GM23338 (cell line): ENCODE measurements at regions not wholly inside any gene's neighbourhood (a gene's known extent, or its start where the extent isn't known, plus 50 kb on each side); places are given as distances from the start of the nearest gene placed in this dataset.
A peak's percentile ranks its signal among the peaks of the same experiment; 100 is the strongest.

Source experiments
- ATAC-seq: fragments of 200-7000 bp; cut with Tn5 transposase; 3 replicates; pipeline ENCODE4 v1.9.1; 2020
- DNase-seq: peaks from one replicate; pipeline ENCODE4 v3.0.0-alpha.2; 2015; ENCODE audit warnings: low spot score
- H2AFZ ChIP-seq: fragments of 200-600 bp; sonication (generic); 2 replicates; pipeline ENCODE4 v1.8.0; 2016; ENCODE audit warnings: antibody characterized with exemption, mild to moderate bottlenecking, moderate library complexity
- H3F3A ChIP-seq: fragments of 200-600 bp; sonication (generic); replicated peaks from 2 replicates; pipeline ENCODE4 v1.8.0; 2017; ENCODE audit warnings: antibody characterized with exemption, mixed run types, low read depth
- H3K27ac ChIP-seq: fragments of 200-600 bp; sonication (generic); 2 replicates; pipeline ENCODE4 v1.6.1; 2016; ENCODE audit warnings: low read depth
- H3K27me3 ChIP-seq: fragments of 200-600 bp; sonication (generic); 2 replicates; pipeline ENCODE4 v1.8.0; 2016; ENCODE audit warnings: mild to moderate bottlenecking, mixed run types, moderate library complexity; ENCODE audit not compliant: insufficient read depth
- H3K36me3 ChIP-seq: fragments of 200-600 bp; sonication (generic); 2 replicates; pipeline ENCODE4 v1.8.0; 2016; ENCODE audit warnings: mild to moderate bottlenecking; ENCODE audit not compliant: insufficient read depth
- H3K4me1 ChIP-seq: fragments of 200-600 bp; sonication (generic); 2 replicates; pipeline ENCODE4 v1.8.0; 2016; ENCODE audit warnings: mild to moderate bottlenecking, moderate library complexity; ENCODE audit not compliant: insufficient read depth
- H3K4me2 ChIP-seq: fragments of 200-600 bp; sonication (generic); 2 replicates; pipeline ENCODE4 v1.7.1; 2017; ENCODE audit warnings: mixed run types
- H3K4me3 ChIP-seq: fragments of 200-600 bp; sonication (generic); 2 replicates; pipeline ENCODE4 v1.6.1; 2016; ENCODE audit warnings: mixed run types
- H3K79me2 ChIP-seq: fragments of 200-600 bp; sonication (generic); replicated peaks from 2 replicates; pipeline ENCODE4 v1.8.0; 2017; ENCODE audit warnings: mild to moderate bottlenecking; ENCODE audit not compliant: insufficient read depth
- H3K9me2 ChIP-seq: fragments of 200-600 bp; sonication (generic); 2 replicates; pipeline ENCODE4 v1.8.0; 2017; ENCODE audit not compliant: insufficient read depth
- H4K20me1 ChIP-seq: fragments of 200-600 bp; sonication (generic); replicated peaks from 2 replicates; pipeline ENCODE4 v1.8.0; 2017; ENCODE audit warnings: mild to moderate bottlenecking; ENCODE audit not compliant: insufficient read depth
- H3K27ac Mint-ChIP-seq: 2 replicates; pipeline ENCODE4 v1.8.0; 2020; ENCODE audit warnings: inconsistent platforms, mild to moderate bottlenecking, moderate library complexity, mixed read lengths
- H3K27me3 Mint-ChIP-seq: 3 replicates; pipeline ENCODE4 v1.8.0; 2022; ENCODE audit warnings: low read depth, mild to moderate bottlenecking, moderate library complexity, mixed read lengths, inconsistent platforms; ENCODE audit not compliant: insufficient read depth, poor library complexity
- H3K36me3 Mint-ChIP-seq: 3 replicates; pipeline ENCODE4 v1.8.0; 2021; ENCODE audit warnings: low read depth, mild to moderate bottlenecking, inconsistent platforms, moderate library complexity, mixed read lengths
- H3K4me1 Mint-ChIP-seq: 3 replicates; pipeline ENCODE4 v1.8.0; 2020; ENCODE audit warnings: mild to moderate bottlenecking, inconsistent platforms, mixed read lengths
- H3K4me3 Mint-ChIP-seq: 3 replicates; pipeline ENCODE4 v1.8.0; 2021; ENCODE audit warnings: moderate library complexity, mild to moderate bottlenecking, inconsistent platforms, mixed read lengths
- H3K9me3 Mint-ChIP-seq: 3 replicates; pipeline ENCODE4 v1.8.0; 2020; ENCODE audit warnings: moderate library complexity, mild to moderate bottlenecking, inconsistent platforms, mixed read lengths
- CREB1 ChIP-seq: fragments of 250-450 bp; sonication (Bioruptor Pico); IDR thresholded peaks from 2 replicates; pipeline ENCODE4 v1.5.0; 2020; ENCODE audit warnings: low read depth, mild to moderate bottlenecking, moderate library complexity
- EZH2 ChIP-seq: fragments of 200-600 bp; sonication (generic); IDR thresholded peaks from one replicate; pipeline ENCODE4 v1.8.0; 2017; ENCODE audit warnings: antibody characterized with exemption, mild to moderate bottlenecking, low read depth; ENCODE audit not compliant: unreplicated experiment
- EZH2phosphoT487 ChIP-seq: fragments of 200-600 bp; sonication (generic); IDR thresholded peaks from one replicate; pipeline ENCODE4 v1.8.1; 2018; ENCODE audit warnings: antibody characterized with exemption; ENCODE audit not compliant: unreplicated experiment
- JUNB ChIP-seq: IDR thresholded peaks from one replicate; pipeline ENCODE4 v1.6.1; 2016; ENCODE audit warnings: antibody characterized with exemption; ENCODE audit not compliant: unreplicated experiment
- NANOG ChIP-seq: IDR thresholded peaks from 2 replicates; pipeline ENCODE4 v1.6.1; 2016; ENCODE audit warnings: antibody characterized with exemption, borderline replicate concordance
- ZNF114 ChIP-seq: fragments of 250-450 bp; sonication (Bioruptor Pico); IDR thresholded peaks from 2 replicates; pipeline ENCODE4 v1.5.0; 2020; ENCODE audit warnings: mild to moderate bottlenecking, moderate library complexity
- ZNF331 ChIP-seq: fragments of 250-450 bp; sonication (Bioruptor Pico); IDR thresholded peaks from 2 replicates; pipeline ENCODE4 v1.5.0; 2020; ENCODE audit warnings: low read depth, mild to moderate bottlenecking, moderate library complexity
- ZNF462 ChIP-seq: fragments of 250-450 bp; sonication (Bioruptor Pico); IDR thresholded peaks from 2 replicates; pipeline ENCODE4 v1.5.0; 2020; ENCODE audit warnings: mild to moderate bottlenecking, moderate library complexity
- TF ChIP-seq, protein P1 (sequence below): IDR thresholded peaks from 2 replicates; pipeline ENCODE4 v1.6.1; 2016; ENCODE audit warnings: antibody characterized with exemption

- no peak for TF ChIP-seq ZNF462 (CRISPR knock-in tag)
- TF ChIP-seq EZH2: no peak
- TF ChIP-seq, protein P1, sequence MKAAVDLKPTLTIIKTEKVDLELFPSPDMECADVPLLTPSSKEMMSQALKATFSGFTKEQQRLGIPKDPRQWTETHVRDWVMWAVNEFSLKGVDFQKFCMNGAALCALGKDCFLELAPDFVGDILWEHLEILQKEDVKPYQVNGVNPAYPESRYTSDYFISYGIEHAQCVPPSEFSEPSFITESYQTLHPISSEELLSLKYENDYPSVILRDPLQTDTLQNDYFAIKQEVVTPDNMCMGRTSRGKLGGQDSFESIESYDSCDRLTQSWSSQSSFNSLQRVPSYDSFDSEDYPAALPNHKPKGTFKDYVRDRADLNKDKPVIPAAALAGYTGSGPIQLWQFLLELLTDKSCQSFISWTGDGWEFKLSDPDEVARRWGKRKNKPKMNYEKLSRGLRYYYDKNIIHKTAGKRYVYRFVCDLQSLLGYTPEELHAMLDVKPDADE: no peak
- no peak for TF ChIP-seq NANOG
- no peak for TF ChIP-seq CREB1 (CRISPR knock-in tag)
- TF ChIP-seq ZNF331: no peak
- TF ChIP-seq JUNB: no peak
These were observed 96.0 kb upstream of the DUSP10 start (continued) for GRCh38 chr1:221837896-221838295.

DNA sequence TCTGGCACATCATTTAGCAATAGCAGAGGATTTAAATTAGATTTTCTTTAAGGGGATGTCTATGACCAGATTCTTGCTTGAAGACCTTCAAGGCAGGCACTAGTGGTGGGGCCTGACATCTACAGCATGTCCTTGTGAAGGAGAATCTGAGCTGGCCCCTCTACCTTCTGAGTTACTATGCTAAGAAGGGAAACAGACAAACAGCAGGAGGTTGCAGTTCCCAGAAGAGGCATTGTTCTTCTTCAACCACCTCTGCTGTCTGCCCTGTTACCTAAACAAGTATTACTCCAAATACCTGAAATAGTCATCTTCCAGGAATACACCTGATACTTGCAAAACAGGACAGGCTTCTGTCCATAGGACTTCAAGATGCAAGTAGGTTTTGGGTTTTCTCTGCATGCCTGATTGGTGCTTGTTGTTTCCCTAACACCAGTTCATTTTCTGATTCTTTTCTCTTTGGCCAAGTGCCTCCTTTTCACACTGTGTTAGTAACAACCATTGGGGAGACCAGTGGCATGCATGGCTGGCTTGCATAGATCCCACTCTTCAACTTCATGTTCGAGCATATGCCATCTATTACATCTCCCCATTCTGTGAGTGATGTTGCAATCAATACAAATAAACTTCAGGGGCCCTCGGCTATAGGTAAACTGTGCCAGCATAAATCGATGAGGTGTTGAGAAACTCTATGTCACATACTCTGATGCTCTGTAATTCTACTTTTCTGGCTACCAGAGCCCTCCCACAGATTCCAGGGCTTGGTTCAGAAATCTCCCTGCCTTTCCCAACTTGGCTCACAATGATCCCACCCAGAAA, 93.0 kb upstream of the DUSP10 start:
- Mint-ChIP-seq H3K27me3 (no peaks in the 10 kb centered on the region), H3K36me3 (no peaks in the 10 kb centered on the region), H3K27ac (no peak overlapping the region), H3K4me1 (peaks cover 5% of the 10 kb centered on the region), H3K4me3 (no peak overlapping the region), H3K9me3 (no peaks in the 10 kb centered on the region; the same call in 2 of the 3 replicates)
- Histone ChIP-seq H3K36me3 (no peaks in the 10 kb centered on the region), H3K79me2 (no peaks in the 10 kb centered on the region), H3K4me2 (no peak overlapping the region), H2AFZ (no peak overlapping the region), H3K27me3 (no peaks in the 10 kb centered on the region), H3K4me3 (no peak overlapping the region), H4K20me1 (no peaks in the 10 kb centered on the region), H3K9me2 (peaks cover 11% of the 10 kb centered on the region; the same call in 1 of the 2 replicates), H3K4me1 (0 out of 2 replicates have a peak, but pooled peaks cover 6% of the 10 kb centered on the region), H3K27ac (no peak overlapping the region), H3F3A (no peaks in the 10 kb centered on the region)
- DNase-seq (peak; percentile 11), ATAC-seq (no peak; the same call in 2 of the 3 replicates)
- no peak for TF ChIP-seq EZH2phosphoT487
- TF ChIP-seq ZNF114: no peak
